ENCODE measurements at regions not wholly inside any gene's neighbourhood (a gene's known extent, or its start where the extent isn't known, plus 50 kb on each side); places are given as distances from the start of the nearest gene placed in this dataset.

GRCh38 chr4:177099211-177099610, 210.5 kb upstream of the NEIL3 start:
- TF ChIP-seq CTCF (IDR thresholded peaks at IDR 0.05): no peak
- TF ChIP-seq ZFX (IDR thresholded peaks at IDR 0.05; ENCODE audit: borderline replicate concordance): no peak
